Smooth muscle cell (in vitro differentiated cells): ENCODE measurements at regions not wholly inside any gene's neighbourhood (a gene's known extent, or its start where the extent isn't known, plus 50 kb on each side); places are given as distances from the start of the nearest gene placed in this dataset.

Source experiments
- DNase-seq: peaks from one replicate; lab custom pipeline; 2025; ENCODE audit not compliant: unreplicated experiment; lab: John Stamatoyannopoulos, UW
- H2AFZ ChIP-seq: fragments of 200-600 bp; sonication (generic); 2 replicates; pipeline ENCODE4 v1.6.0; 2016; ENCODE audit warnings: antibody characterized with exemption, low read depth, mild to moderate bottlenecking
- H3F3A ChIP-seq: fragments of 200-600 bp; sonication (generic); 2 replicates; pipeline ENCODE4 v1.6.0; 2017; ENCODE audit warnings: antibody characterized with exemption, low read depth
- H3K27ac ChIP-seq: fragments of 200-600 bp; sonication (generic); 2 replicates; pipeline ENCODE4 v1.5.1; 2016; ENCODE audit warnings: low read depth, mild to moderate bottlenecking
- H3K27me3 ChIP-seq: fragments of 200-600 bp; sonication (generic); 2 replicates; pipeline ENCODE4 v1.6.1; 2016; ENCODE audit warnings: low read depth, mild to moderate bottlenecking
- H3K36me3 ChIP-seq: fragments of 200-600 bp; sonication (generic); 2 replicates; pipeline ENCODE4 v1.5.1; 2016; ENCODE audit warnings: low read depth
- H3K4me1 ChIP-seq: fragments of 200-600 bp; sonication (generic); 2 replicates; pipeline ENCODE4 v1.5.1; 2016; ENCODE audit warnings: low read depth
- H3K4me2 ChIP-seq: fragments of 200-600 bp; sonication (generic); 2 replicates; pipeline ENCODE4 v1.6.0; 2016; ENCODE audit warnings: mild to moderate bottlenecking
- H3K4me3 ChIP-seq: fragments of 200-600 bp; sonication (generic); 2 replicates; pipeline ENCODE4 v1.5.1; 2016; ENCODE audit warnings: mild to moderate bottlenecking
- H3K79me2 ChIP-seq: fragments of 200-600 bp; sonication (generic); 2 replicates; pipeline ENCODE4 v1.6.0; 2016; ENCODE audit warnings: low read depth, mild to moderate bottlenecking
- H3K9ac ChIP-seq: fragments of 200-600 bp; sonication (generic); 2 replicates; pipeline ENCODE4 v1.6.0; 2016; ENCODE audit warnings: low read depth
- H3K9me3 ChIP-seq: fragments of 200-600 bp; sonication (generic); replicated peaks from 2 replicates; pipeline ENCODE4 v1.5.1; 2016; ENCODE audit warnings: low read depth
- H4K20me1 ChIP-seq: fragments of 200-600 bp; sonication (generic); 2 replicates; pipeline ENCODE4 v1.6.0; 2016; ENCODE audit warnings: low read depth
- CTCF ChIP-seq: fragments of 200-600 bp; sonication (generic); IDR thresholded peaks from 2 replicates; pipeline ENCODE4 v1.5.1; 2017; ENCODE audit warnings: borderline replicate concordance, mild to moderate bottlenecking, antibody characterized with exemption; ENCODE audit not compliant: insufficient read depth, poor library complexity, severe bottlenecking
- WGBS: methylation state at CpG from one replicate; pipeline ENCODE4 v1.1.7; 2016; ENCODE audit warnings: low lambda C conversion rate; 5-methylcytosine and 5-hydroxymethylcytosine counted together

- H3K36me3 ChIP-seq, result no peaks in the 10 kb centered on the region
- H3K4me3 ChIP-seq, result no peak overlapping the region
- no peaks in the 10 kb centered on the region for H3K4me1 ChIP-seq
- H3K9ac ChIP-seq, result no peak overlapping the region
- H3K27me3 ChIP-seq, result no peaks in the 10 kb centered on the region
- no peak overlapping the region for H2AFZ ChIP-seq
- no peaks in the 10 kb centered on the region for H3K79me2 ChIP-seq
- H3K27ac ChIP-seq, result no peak overlapping the region
- no peak for TF ChIP-seq CTCF
- H3K9me3 ChIP-seq, result no peaks in the 10 kb centered on the region
- WGBS, result 88% methylated on average over 3 of the region's 3 CpGs
- DNase-seq, result no peak
- H3F3A ChIP-seq, result no peaks in the 10 kb centered on the region
- no peaks in the 10 kb centered on the region for H4K20me1 ChIP-seq
- no peak overlapping the region for H3K4me2 ChIP-seq
Observed at GRCh38 chr13:111595276-111595675, 274.8 kb downstream of the TEX29 start.

- WGBS, result 92% methylated on average over 11 of the region's 11 CpGs
- H3K4me2 ChIP-seq, result no peak overlapping the region
- no peak overlapping the region for H3K4me3 ChIP-seq
- no peak overlapping the region for H3K27ac ChIP-seq
- no peaks in the 10 kb centered on the region for H3K36me3 ChIP-seq
- no peaks in the 10 kb centered on the region for H3K27me3 ChIP-seq
- H3F3A ChIP-seq, result no peaks in the 10 kb centered on the region
- no peaks in the 10 kb centered on the region for H3K4me1 ChIP-seq
- no peaks in the 10 kb centered on the region for H3K9me3 ChIP-seq
- TF ChIP-seq CTCF, result no peak
- H3K79me2 ChIP-seq, result no peaks in the 10 kb centered on the region
- DNase-seq, result no peak
- H2AFZ ChIP-seq, result no peak overlapping the region
- no peaks in the 10 kb centered on the region for H4K20me1 ChIP-seq
- no peak overlapping the region for H3K9ac ChIP-seq
Observed at GRCh38 chr13:111595791-111596190, 275.3 kb downstream of the TEX29 start.

GRCh38 chr13:111597191-111597611 is 276.8 kb downstream of the TEX29 start:
- Histone ChIP-seq H4K20me1 (no peaks in the 10 kb centered on the region), H3K9ac (no peak overlapping the region), H3K4me2 (no peak overlapping the region), H3K36me3 (no peaks in the 10 kb centered on the region), H3K4me3 (no peak overlapping the region), H2AFZ (no peak overlapping the region), H3K4me1 (no peaks in the 10 kb centered on the region), H3K79me2 (no peaks in the 10 kb centered on the region), H3F3A (no peaks in the 10 kb centered on the region), H3K27ac (no peak overlapping the region), H3K9me3 (no peaks in the 10 kb centered on the region), H3K27me3 (no peaks in the 10 kb centered on the region)
- WGBS, result 66% methylated on average over 10 of the region's 10 CpGs
- DNase-seq, result no peak
- TF ChIP-seq CTCF, result no peak

- Histone ChIP-seq H3K27me3 (no peaks in the 10 kb centered on the region), H3K79me2 (no peaks in the 10 kb centered on the region), H3K4me2 (no peak overlapping the region), H3K9me3 (no peaks in the 10 kb centered on the region), H3K4me1 (no peaks in the 10 kb centered on the region), H2AFZ (no peak overlapping the region), H4K20me1 (no peaks in the 10 kb centered on the region), H3K9ac (no peak overlapping the region), H3K36me3 (no peaks in the 10 kb centered on the region), H3K27ac (no peak overlapping the region), H3F3A (no peaks in the 10 kb centered on the region), H3K4me3 (no peak overlapping the region)
- DNase-seq, result no peak
- no peak for TF ChIP-seq CTCF
- WGBS, result 85% methylated on average over 12 of the region's 12 CpGs
Observed at GRCh38 chr13:111597618-111598017, 277.2 kb downstream of the TEX29 start.
